SK-N-SH treated with all-trans-retinoic acid at 6 μM for 48 hours (cell line): ENCODE measurements at regions not wholly inside any gene's neighbourhood (a gene's known extent, or its start where the extent isn't known, plus 50 kb on each side); places are given as distances from the start of the nearest gene placed in this dataset.

Source experiments
- ARNTL ChIP-seq: fragments of 450-650 bp; formaldehyde crosslinking; IDR thresholded peaks from 2 replicates; pipeline ENCODE4 v1.5.0; 2020; ENCODE audit warnings: low read depth, mild to moderate bottlenecking, moderate library complexity, borderline replicate concordance
- PPARA ChIP-seq: fragments of 250-450 bp; sonication (Bioruptor Pico); IDR thresholded peaks from 2 replicates; pipeline ENCODE4 v1.5.0; 2020; ENCODE audit warnings: mild to moderate bottlenecking, borderline replicate concordance
- RARB ChIP-seq: fragments of 250-450 bp; sonication (Bioruptor Pico); IDR thresholded peaks from 2 replicates; pipeline ENCODE4 v1.8.0; 2021; ENCODE audit warnings: mild to moderate bottlenecking, moderate library complexity
- TCF4 ChIP-seq: fragments of 250-450 bp; sonication (Bioruptor Pico); IDR thresholded peaks from 2 replicates; pipeline ENCODE4 v1.8.0; 2021; ENCODE audit warnings: mild to moderate bottlenecking, moderate library complexity, borderline replicate concordance
- TSHZ2 ChIP-seq: fragments of 250-450 bp; sonication (Bioruptor Pico); IDR thresholded peaks from 2 replicates; pipeline ENCODE4 v1.5.0; 2020; ENCODE audit warnings: mild to moderate bottlenecking, moderate library complexity
- ZFP3 ChIP-seq: fragments of 250-450 bp; sonication (Bioruptor Pico); IDR thresholded peaks from 2 replicates; pipeline ENCODE4 v1.5.0; 2020; ENCODE audit warnings: mild to moderate bottlenecking, moderate library complexity
- ZFP30 ChIP-seq: fragments of 450-650 bp; formaldehyde crosslinking; IDR thresholded peaks from 2 replicates; pipeline ENCODE4 v1.5.0; 2022; ENCODE audit warnings: mild to moderate bottlenecking, moderate library complexity
- TF ChIP-seq, protein P1 (sequence below): fragments of 250-450 bp; sonication (Bioruptor Pico); IDR thresholded peaks from 2 replicates; pipeline ENCODE4 v1.5.1; 2020; ENCODE audit warnings: low read depth, mild to moderate bottlenecking, moderate library complexity
- TF ChIP-seq, protein P2 (sequence below): fragments of 250-450 bp; sonication (Bioruptor Pico); IDR thresholded peaks from 2 replicates; pipeline ENCODE4 v1.8.0; 2020; ENCODE audit warnings: mild to moderate bottlenecking, moderate library complexity, borderline replicate concordance

GRCh38 chr6:776528-776931 lies 83.6 kb upstream of the EXOC2 start:
- no peak for TF ChIP-seq ZFP30 (CRISPR knock-in tag)
- TF ChIP-seq, protein P1, sequence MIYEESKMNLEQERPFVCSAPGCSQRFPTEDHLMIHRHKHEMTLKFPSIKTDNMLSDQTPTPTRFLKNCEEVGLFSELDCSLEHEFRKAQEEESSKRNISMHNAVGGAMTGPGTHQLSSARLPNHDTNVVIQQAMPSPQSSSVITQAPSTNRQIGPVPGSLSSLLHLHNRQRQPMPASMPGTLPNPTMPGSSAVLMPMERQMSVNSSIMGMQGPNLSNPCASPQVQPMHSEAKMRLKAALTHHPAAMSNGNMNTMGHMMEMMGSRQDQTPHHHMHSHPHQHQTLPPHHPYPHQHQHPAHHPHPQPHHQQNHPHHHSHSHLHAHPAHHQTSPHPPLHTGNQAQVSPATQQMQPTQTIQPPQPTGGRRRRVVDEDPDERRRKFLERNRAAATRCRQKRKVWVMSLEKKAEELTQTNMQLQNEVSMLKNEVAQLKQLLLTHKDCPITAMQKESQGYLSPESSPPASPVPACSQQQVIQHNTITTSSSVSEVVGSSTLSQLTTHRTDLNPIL (CRISPR knock-in tag) = no peak
- no peak for TF ChIP-seq TSHZ2
- no peak for TF ChIP-seq TCF4 (CRISPR knock-in tag)
- no peak for TF ChIP-seq ZFP3 (CRISPR knock-in tag)
- no peak for TF ChIP-seq ARNTL
- no peak for TF ChIP-seq PPARA (CRISPR knock-in tag)
- no peak for TF ChIP-seq RARB (CRISPR knock-in tag)
- TF ChIP-seq, protein P2, sequence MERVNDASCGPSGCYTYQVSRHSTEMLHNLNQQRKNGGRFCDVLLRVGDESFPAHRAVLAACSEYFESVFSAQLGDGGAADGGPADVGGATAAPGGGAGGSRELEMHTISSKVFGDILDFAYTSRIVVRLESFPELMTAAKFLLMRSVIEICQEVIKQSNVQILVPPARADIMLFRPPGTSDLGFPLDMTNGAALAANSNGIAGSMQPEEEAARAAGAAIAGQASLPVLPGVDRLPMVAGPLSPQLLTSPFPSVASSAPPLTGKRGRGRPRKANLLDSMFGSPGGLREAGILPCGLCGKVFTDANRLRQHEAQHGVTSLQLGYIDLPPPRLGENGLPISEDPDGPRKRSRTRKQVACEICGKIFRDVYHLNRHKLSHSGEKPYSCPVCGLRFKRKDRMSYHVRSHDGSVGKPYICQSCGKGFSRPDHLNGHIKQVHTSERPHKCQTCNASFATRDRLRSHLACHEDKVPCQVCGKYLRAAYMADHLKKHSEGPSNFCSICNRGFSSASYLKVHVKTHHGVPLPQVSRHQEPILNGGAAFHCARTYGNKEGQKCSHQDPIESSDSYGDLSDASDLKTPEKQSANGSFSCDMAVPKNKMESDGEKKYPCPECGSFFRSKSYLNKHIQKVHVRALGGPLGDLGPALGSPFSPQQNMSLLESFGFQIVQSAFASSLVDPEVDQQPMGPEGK (CRISPR knock-in tag) = no peak
